Left ventricle myocardium inferior (tissue), 1 donor: ENCODE measurements at regions not wholly inside any gene's neighbourhood (a gene's known extent, or its start where the extent isn't known, plus 50 kb on each side); places are given as distances from the start of the nearest gene placed in this dataset. TPM values are rescaled to one million over a fixed set of nuclear protein-coding genes. Genes with fewer than 3 reads are reported as not detected.

ENCODE experiments used
- DNase-seq: peaks from one replicate; pipeline ENCODE4 v3.0.0-alpha.2; 2020
- H3K27ac ChIP-seq: fragments of 200-600 bp; replicated peaks from 2 replicates; pipeline ENCODE4 v1.8.0; 2021
- H3K27me3 ChIP-seq: fragments of 200-600 bp; 2 replicates; pipeline ENCODE4 v1.8.0; 2021; ENCODE audit warnings: low read depth
- H3K36me3 ChIP-seq: fragments of 200-600 bp; 2 replicates; pipeline ENCODE4 v1.8.0; 2021
- H3K4me1 ChIP-seq: fragments of 200-600 bp; 2 replicates; pipeline ENCODE4 v1.8.0; 2021
- H3K4me3 ChIP-seq: fragments of 200-600 bp; 2 replicates; pipeline ENCODE4 v1.8.0; 2021; ENCODE audit warnings: mild to moderate bottlenecking, moderate library complexity
- H3K9me3 ChIP-seq: fragments of 200-600 bp; replicated peaks from 2 replicates; pipeline ENCODE4 v1.8.0; 2021
- CTCF ChIP-seq: fragments of 200-600 bp; IDR thresholded peaks from 2 replicates; pipeline ENCODE4 v1.8.0; 2021; ENCODE audit warnings: antibody characterized with exemption, mild to moderate bottlenecking, borderline replicate concordance
- intact Hi-C: fragments of 100-400 bp; cut with micrococcal nuclease; formaldehyde crosslinking; loops from one replicate; pipeline ENCODE4 v1.11.0; 2022
- microRNA-seq: library from miRNA; unstranded; fragments of <30 nt; microRNA quantifications from one replicate; pipeline ENCODE4 v1.2.0, GENCODE V29; 2020
- donor health status: DM: no; HTN: yes; CAD: no; lungs with severe emphysema.

GRCh38 chr11:79492008-79492407 lies 51.2 kb upstream of the TENM4 start:
- Histone ChIP-seq H3K9me3 (peaks cover 2% of the 10 kb centered on the region), H3K4me1 (no peaks in the 10 kb centered on the region), H3K27me3 (peaks cover 4% of the 10 kb centered on the region), H3K4me3 (no peak overlapping the region), H3K27ac (no peak overlapping the region), H3K36me3 (no peaks in the 10 kb centered on the region)
- intact Hi-C loops = loop anchor here (5.0 kb wide), 1 partner anchor 850 kb away; no protein-coding TSS in a partner anchor
- no peak for DNase-seq
- no peak for TF ChIP-seq CTCF

Small RNA genes lying in the stretch of these regions (microRNA-seq; reads per million reads assigned to microRNA genes)
- not detected for gene MIR4300
